ENCODE measurements at regions not wholly inside any gene's neighbourhood (a gene's known extent, or its start where the extent isn't known, plus 50 kb on each side); places are given as distances from the start of the nearest gene placed in this dataset.

DNA sequence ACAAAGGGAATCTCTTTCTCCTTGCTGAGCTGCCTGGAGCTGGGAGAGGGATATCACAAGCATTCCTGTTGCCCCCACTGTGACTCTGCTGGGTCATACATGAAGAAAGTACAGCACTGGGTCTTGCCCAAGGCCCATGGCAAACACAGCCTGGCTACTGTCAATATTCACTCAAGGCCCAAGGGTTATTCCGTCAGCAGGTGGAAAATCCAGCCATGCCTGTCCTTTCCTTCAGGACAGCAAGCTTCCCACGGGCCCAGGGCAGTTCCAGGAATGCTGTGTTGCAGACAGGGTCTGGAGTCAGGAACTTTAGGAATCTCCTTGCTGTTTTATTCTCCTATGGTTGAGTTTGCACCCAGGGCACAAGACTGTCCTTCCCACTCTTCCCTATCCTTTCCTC lies 106.8 kb downstream of the TNFSF13B start:
- TF ChIP-seq, protein P1, sequence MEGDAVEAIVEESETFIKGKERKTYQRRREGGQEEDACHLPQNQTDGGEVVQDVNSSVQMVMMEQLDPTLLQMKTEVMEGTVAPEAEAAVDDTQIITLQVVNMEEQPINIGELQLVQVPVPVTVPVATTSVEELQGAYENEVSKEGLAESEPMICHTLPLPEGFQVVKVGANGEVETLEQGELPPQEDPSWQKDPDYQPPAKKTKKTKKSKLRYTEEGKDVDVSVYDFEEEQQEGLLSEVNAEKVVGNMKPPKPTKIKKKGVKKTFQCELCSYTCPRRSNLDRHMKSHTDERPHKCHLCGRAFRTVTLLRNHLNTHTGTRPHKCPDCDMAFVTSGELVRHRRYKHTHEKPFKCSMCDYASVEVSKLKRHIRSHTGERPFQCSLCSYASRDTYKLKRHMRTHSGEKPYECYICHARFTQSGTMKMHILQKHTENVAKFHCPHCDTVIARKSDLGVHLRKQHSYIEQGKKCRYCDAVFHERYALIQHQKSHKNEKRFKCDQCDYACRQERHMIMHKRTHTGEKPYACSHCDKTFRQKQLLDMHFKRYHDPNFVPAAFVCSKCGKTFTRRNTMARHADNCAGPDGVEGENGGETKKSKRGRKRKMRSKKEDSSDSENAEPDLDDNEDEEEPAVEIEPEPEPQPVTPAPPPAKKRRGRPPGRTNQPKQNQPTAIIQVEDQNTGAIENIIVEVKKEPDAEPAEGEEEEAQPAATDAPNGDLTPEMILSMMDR (IDR thresholded peaks at IDR 0.05): no peak
- no peak for TF ChIP-seq POLR2A (IDR thresholded peaks at IDR 0.05)

Measured in testis (tissue), 2 donors.